H9 (cell line): ENCODE measurements at regions not wholly inside any gene's neighbourhood (a gene's known extent, or its start where the extent isn't known, plus 50 kb on each side); places are given as distances from the start of the nearest gene placed in this dataset.

Experiments used
- DNase-seq: peaks from one replicate; pipeline ENCODE4 v3.0.0-alpha.2; 2017
- H2AFZ ChIP-seq: one replicate; pipeline ENCODE4 v1.6.1; 2013; ENCODE audit warnings: mild to moderate bottlenecking, low read length, control low read depth, moderate library complexity
- H2AK5ac ChIP-seq: 2 replicates; pipeline ENCODE4 v1.6.1; 2013; ENCODE audit warnings: low read length, control low read depth, mixed read lengths; ENCODE audit not compliant: insufficient read length
- H2BK120ac ChIP-seq: one replicate; pipeline ENCODE4 v1.6.1; 2013; ENCODE audit warnings: low read depth, mild to moderate bottlenecking, low read length, control low read depth, inconsistent platforms; ENCODE audit not compliant: poor library complexity, severe bottlenecking
- H2BK12ac ChIP-seq: 2 replicates; pipeline ENCODE4 v1.6.1; 2013; ENCODE audit warnings: low read length, control low read depth, mixed read lengths, low read depth; ENCODE audit not compliant: insufficient read length
- H2BK15ac ChIP-seq: 2 replicates; pipeline ENCODE4 v1.6.1; 2013; ENCODE audit warnings: low read depth, low read length, control low read depth
- H2BK20ac ChIP-seq: one replicate; pipeline ENCODE4 v1.6.1; 2013; ENCODE audit warnings: low read depth, mild to moderate bottlenecking, low read length, control low read depth, inconsistent platforms; ENCODE audit not compliant: poor library complexity, severe bottlenecking
- H2BK5ac ChIP-seq: 2 replicates; pipeline ENCODE4 v1.6.1; 2013; ENCODE audit warnings: low read length, control low read depth, mixed read lengths; ENCODE audit not compliant: insufficient read length
- H3K14ac ChIP-seq: 2 replicates; pipeline ENCODE4 v1.6.1; 2013; ENCODE audit warnings: low read length, control low read depth; ENCODE audit not compliant: insufficient read depth
- H3K18ac ChIP-seq: 2 replicates; pipeline ENCODE4 v1.6.1; 2013; ENCODE audit warnings: low read depth, mild to moderate bottlenecking, mixed read lengths, low read length, control low read depth; ENCODE audit not compliant: insufficient read length
- H3K23ac ChIP-seq: 2 replicates; pipeline ENCODE4 v1.6.1; 2013; ENCODE audit warnings: low read length, control low read depth, mixed read lengths, low read depth; ENCODE audit not compliant: insufficient read length
- H3K23me2 ChIP-seq: 2 replicates; pipeline ENCODE4 v1.6.1; 2013; ENCODE audit warnings: low read depth, mild to moderate bottlenecking, mixed read lengths, low read length, control low read depth; ENCODE audit not compliant: insufficient read length, poor library complexity, severe bottlenecking
- H3K27ac ChIP-seq: 2 replicates; pipeline ENCODE4 v1.5.1; 2013; ENCODE audit warnings: low read length, control low read depth, mixed read lengths, low read depth; ENCODE audit not compliant: insufficient read length
- H3K27me3 ChIP-seq: 2 replicates; pipeline ENCODE4 v1.6.1; 2013; ENCODE audit warnings: low read length, control low read depth, inconsistent platforms; ENCODE audit not compliant: insufficient read depth
- H3K4ac ChIP-seq: 2 replicates; pipeline ENCODE4 v1.6.1; 2013; ENCODE audit warnings: low read depth, mild to moderate bottlenecking, control low read depth, inconsistent platforms, low read length, moderate library complexity
- H3K4me1 ChIP-seq: 2 replicates; pipeline ENCODE4 v1.6.1; 2013; ENCODE audit warnings: low read length, control low read depth, inconsistent platforms; ENCODE audit not compliant: insufficient read depth
- H3K4me2 ChIP-seq: 2 replicates; pipeline ENCODE4 v1.6.1; 2013; ENCODE audit warnings: low read length, control low read depth, mixed read lengths; ENCODE audit not compliant: insufficient read length, insufficient read depth
- H3K56ac ChIP-seq: 2 replicates; pipeline ENCODE4 v1.6.1; 2013; ENCODE audit warnings: low read depth, mild to moderate bottlenecking, mixed read lengths, low read length, control low read depth; ENCODE audit not compliant: insufficient read length
- H3K79me1 ChIP-seq: 2 replicates; pipeline ENCODE4 v1.6.1; 2013; ENCODE audit warnings: low read depth, mild to moderate bottlenecking, moderate library complexity, low read length, control low read depth, inconsistent platforms; ENCODE audit not compliant: insufficient read depth, poor library complexity, severe bottlenecking
- H3K79me2 ChIP-seq: 2 replicates; pipeline ENCODE4 v1.6.1; 2013; ENCODE audit warnings: low read length, control low read depth, inconsistent platforms; ENCODE audit not compliant: insufficient read depth
- H3K9ac ChIP-seq: 2 replicates; pipeline ENCODE4 v1.6.1; 2013; ENCODE audit warnings: low read length, control low read depth, mixed read lengths; ENCODE audit not compliant: insufficient read length; ENCODE audit errors: extremely low read depth
- H3K9me3 ChIP-seq: one replicate; pipeline ENCODE4 v1.6.1; 2013; ENCODE audit warnings: low read depth, low read length, inconsistent platforms; ENCODE audit not compliant: control insufficient read depth
- H3T11ph ChIP-seq: one replicate; pipeline ENCODE4 v1.6.1; 2013; ENCODE audit warnings: mild to moderate bottlenecking, low read length, control low read depth, inconsistent platforms
- H4K20me1 ChIP-seq: one replicate; pipeline ENCODE4 v1.6.1; 2013; ENCODE audit not compliant: control insufficient read depth, insufficient read length, insufficient read depth
- H4K5ac ChIP-seq: 2 replicates; pipeline ENCODE4 v1.6.1; 2013; ENCODE audit warnings: low read depth, mild to moderate bottlenecking, mixed read lengths, low read length, control low read depth; ENCODE audit not compliant: insufficient read length
- H4K8ac ChIP-seq: replicated peaks from 2 replicates; pipeline ENCODE4 v1.6.1; 2013; ENCODE audit warnings: low read length, control low read depth, mixed read lengths, low read depth; ENCODE audit not compliant: insufficient read length
- H4K91ac ChIP-seq: 2 replicates; pipeline ENCODE4 v1.6.1; 2013; ENCODE audit warnings: low read depth, mild to moderate bottlenecking, moderate library complexity, mixed read lengths, low read length, control low read depth; ENCODE audit not compliant: insufficient read length
- H3K27ac Mint-ChIP-seq, 3 experiments: 2 replicates in 2 of 3; 3 replicates in 1 of 3; pipeline ENCODE4 v1.8.0; 2020 to 2021; ENCODE audit warnings: mixed read lengths in 3 of 3, mild to moderate bottlenecking in 1 of 3, moderate library complexity in 1 of 3
- H3K27me3 Mint-ChIP-seq: 2 replicates; pipeline ENCODE4 v1.8.0; 2021; ENCODE audit warnings: low read depth, mild to moderate bottlenecking, moderate library complexity, mixed read lengths
- H3K36me3 Mint-ChIP-seq, 3 experiments: 2 replicates in 2 of 3; 3 replicates in 1 of 3; pipeline ENCODE4 v1.8.0; 2020 to 2021; ENCODE audit warnings: low read depth in 3 of 3, mixed read lengths in 3 of 3; ENCODE audit not compliant: insufficient read depth in 1 of 3
- H3K4me1 Mint-ChIP-seq, 2 experiments: 2 replicates each; pipeline ENCODE4 v1.8.0; 2020; ENCODE audit warnings: mixed read lengths in 2 of 2
- H3K4me3 Mint-ChIP-seq, 2 experiments: 2 replicates in 1 of 2; 3 replicates in 1 of 2; pipeline ENCODE4 v1.8.0; 2020 to 2021; ENCODE audit warnings: mild to moderate bottlenecking in 2 of 2, mixed read lengths in 2 of 2, moderate library complexity in 1 of 2
- H3K9me3 Mint-ChIP-seq, 2 experiments: 2 replicates in 1 of 2; 3 replicates in 1 of 2; pipeline ENCODE4 v1.8.0; 2020; ENCODE audit warnings: mild to moderate bottlenecking in 2 of 2, mixed read lengths in 2 of 2, moderate library complexity in 1 of 2
- WGBS: extraction: QIAGEN DNeasy Blood & Tissue Kit; methylation state at CpG from one replicate; pipeline ENCODE4 v1.1.7; 2013; ENCODE audit warnings: missing lambda C conversion rate, low lambda C conversion rate, mixed read lengths; ENCODE audit not compliant: insufficient read length; ENCODE audit errors: extremely low coverage; 5-methylcytosine and 5-hydroxymethylcytosine counted together
- TF ChIP-seq, protein P1 (sequence below): fragments of 200-600 bp; sonication (generic); conservative IDR thresholded peaks from 3 replicates; pipeline ENCODE4 v1.8.0; 2021; ENCODE audit warnings: antibody characterized with exemption, mild to moderate bottlenecking

DNA sequence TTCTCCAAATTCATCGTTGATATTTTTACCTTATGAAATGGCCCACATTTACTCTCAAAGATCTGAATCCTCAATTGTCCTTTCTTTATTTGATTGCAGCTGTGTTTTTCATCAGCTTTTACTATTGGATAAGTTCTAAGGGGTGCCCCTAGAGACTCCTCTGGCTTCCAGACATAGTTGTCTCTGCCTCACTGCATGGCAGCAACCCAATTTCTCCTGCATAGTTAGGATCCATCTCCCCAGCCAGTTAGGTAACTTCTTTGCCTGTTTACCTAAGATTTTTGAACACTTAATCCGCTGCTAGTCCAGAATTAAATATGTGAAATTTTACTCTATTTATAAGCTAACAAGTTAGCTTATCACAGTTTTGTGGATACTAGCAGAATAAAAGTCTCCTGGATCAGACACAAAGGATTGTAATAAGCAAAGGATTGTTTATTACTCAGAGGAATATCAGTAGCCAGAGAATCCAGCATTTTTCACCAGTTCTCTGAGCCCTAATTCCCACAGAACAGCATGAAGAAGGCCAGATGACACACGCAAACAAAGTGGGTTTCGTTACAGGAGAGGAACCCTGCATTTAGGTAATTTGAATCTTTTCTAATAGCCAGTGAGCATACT, 101.1 kb downstream of the BBS10 start:
- no peak overlapping the region for H3K9ac ChIP-seq
- no peak overlapping the region for H2BK12ac ChIP-seq
- no peak overlapping the region for H3K27ac Mint-ChIP-seq
- H3K27me3 Mint-ChIP-seq = no peaks in the 10 kb centered on the region
- no peak overlapping the region for H2AK5ac ChIP-seq
- no peak overlapping the region for H3K27ac ChIP-seq
- H3K4me1 Mint-ChIP-seq = peaks cover 16 to 23% of the 10 kb centered on the region in 2 experiments
- no peak overlapping the region for H4K5ac ChIP-seq
- no peaks in the 10 kb centered on the region for H3K9me3 ChIP-seq
- no peak overlapping the region for H3K14ac ChIP-seq
- H4K8ac ChIP-seq = no peak overlapping the region
- no peak overlapping the region for H3T11ph ChIP-seq
- no peak overlapping the region for H2BK20ac ChIP-seq
- H3K56ac ChIP-seq = no peak overlapping the region
- H3K79me2 ChIP-seq = no peaks in the 10 kb centered on the region
- H2BK5ac ChIP-seq = no peak overlapping the region
- H2BK120ac ChIP-seq = no peak overlapping the region
- H3K4me3 Mint-ChIP-seq = no peak overlapping the region
- TF ChIP-seq, protein P1, sequence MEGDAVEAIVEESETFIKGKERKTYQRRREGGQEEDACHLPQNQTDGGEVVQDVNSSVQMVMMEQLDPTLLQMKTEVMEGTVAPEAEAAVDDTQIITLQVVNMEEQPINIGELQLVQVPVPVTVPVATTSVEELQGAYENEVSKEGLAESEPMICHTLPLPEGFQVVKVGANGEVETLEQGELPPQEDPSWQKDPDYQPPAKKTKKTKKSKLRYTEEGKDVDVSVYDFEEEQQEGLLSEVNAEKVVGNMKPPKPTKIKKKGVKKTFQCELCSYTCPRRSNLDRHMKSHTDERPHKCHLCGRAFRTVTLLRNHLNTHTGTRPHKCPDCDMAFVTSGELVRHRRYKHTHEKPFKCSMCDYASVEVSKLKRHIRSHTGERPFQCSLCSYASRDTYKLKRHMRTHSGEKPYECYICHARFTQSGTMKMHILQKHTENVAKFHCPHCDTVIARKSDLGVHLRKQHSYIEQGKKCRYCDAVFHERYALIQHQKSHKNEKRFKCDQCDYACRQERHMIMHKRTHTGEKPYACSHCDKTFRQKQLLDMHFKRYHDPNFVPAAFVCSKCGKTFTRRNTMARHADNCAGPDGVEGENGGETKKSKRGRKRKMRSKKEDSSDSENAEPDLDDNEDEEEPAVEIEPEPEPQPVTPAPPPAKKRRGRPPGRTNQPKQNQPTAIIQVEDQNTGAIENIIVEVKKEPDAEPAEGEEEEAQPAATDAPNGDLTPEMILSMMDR = no peak
- H3K23ac ChIP-seq = no peak overlapping the region
- H3K18ac ChIP-seq = no peak overlapping the region
- no peaks in the 10 kb centered on the region for H4K20me1 ChIP-seq
- H3K79me1 ChIP-seq = no peaks in the 10 kb centered on the region
- no peaks in the 10 kb centered on the region for H3K9me3 Mint-ChIP-seq
- H3K4ac ChIP-seq = no peak overlapping the region
- H2BK15ac ChIP-seq = no peak overlapping the region
- no peak for DNase-seq
- H2AFZ ChIP-seq = no peak overlapping the region
- no peaks in the 10 kb centered on the region for H3K36me3 Mint-ChIP-seq
- H3K27me3 ChIP-seq = no peaks in the 10 kb centered on the region
- H4K91ac ChIP-seq = no peak overlapping the region
- peaks cover 3% of the 10 kb centered on the region; the same call in 1 of the 2 replicates for H3K4me1 ChIP-seq
- WGBS = no CpG with 5 or more reads among the region's 4 CpGs
- no peaks in the 10 kb centered on the region for H3K23me2 ChIP-seq
- no peak overlapping the region for H3K4me2 ChIP-seq
